Endothelial cell (in vitro differentiated cells): ENCODE measurements at regions not wholly inside any gene's neighbourhood (a gene's known extent, or its start where the extent isn't known, plus 50 kb on each side); places are given as distances from the start of the nearest gene placed in this dataset.

Source experiments
- DNase-seq: peaks from one replicate; pipeline ENCODE4 v3.0.0; 2021; ENCODE audit warnings: low spot score
- H3K27ac Mint-ChIP-seq: one replicate; pipeline ENCODE4 v1.8.0; 2021; ENCODE audit warnings: mixed read lengths, inconsistent platforms; ENCODE audit not compliant: unreplicated experiment
- H3K27me3 Mint-ChIP-seq: one replicate; pipeline ENCODE4 v1.8.0; 2021; ENCODE audit warnings: mild to moderate bottlenecking, moderate library complexity, mixed read lengths, inconsistent platforms; ENCODE audit not compliant: unreplicated experiment
- H3K36me3 Mint-ChIP-seq: one replicate; pipeline ENCODE4 v1.8.0; 2021; ENCODE audit warnings: mild to moderate bottlenecking, low read depth, mixed read lengths, inconsistent platforms; ENCODE audit not compliant: unreplicated experiment
- H3K4me1 Mint-ChIP-seq: one replicate; pipeline ENCODE4 v1.8.0; 2021; ENCODE audit warnings: mild to moderate bottlenecking, mixed read lengths, inconsistent platforms; ENCODE audit not compliant: unreplicated experiment
- H3K4me3 Mint-ChIP-seq: one replicate; pipeline ENCODE4 v1.8.0; 2021; ENCODE audit warnings: mild to moderate bottlenecking, mixed read lengths, inconsistent platforms; ENCODE audit not compliant: unreplicated experiment
- H3K9me3 Mint-ChIP-seq: one replicate; pipeline ENCODE4 v1.8.0; 2021; ENCODE audit warnings: mixed read lengths, inconsistent platforms; ENCODE audit not compliant: unreplicated experiment
- TF ChIP-seq, protein P1 (sequence below): fragments of 200-600 bp; sonication (generic); IDR thresholded peaks from one replicate; pipeline ENCODE4 v1.5.0; 2021; ENCODE audit warnings: antibody characterized with exemption; ENCODE audit not compliant: unreplicated experiment

DNA sequence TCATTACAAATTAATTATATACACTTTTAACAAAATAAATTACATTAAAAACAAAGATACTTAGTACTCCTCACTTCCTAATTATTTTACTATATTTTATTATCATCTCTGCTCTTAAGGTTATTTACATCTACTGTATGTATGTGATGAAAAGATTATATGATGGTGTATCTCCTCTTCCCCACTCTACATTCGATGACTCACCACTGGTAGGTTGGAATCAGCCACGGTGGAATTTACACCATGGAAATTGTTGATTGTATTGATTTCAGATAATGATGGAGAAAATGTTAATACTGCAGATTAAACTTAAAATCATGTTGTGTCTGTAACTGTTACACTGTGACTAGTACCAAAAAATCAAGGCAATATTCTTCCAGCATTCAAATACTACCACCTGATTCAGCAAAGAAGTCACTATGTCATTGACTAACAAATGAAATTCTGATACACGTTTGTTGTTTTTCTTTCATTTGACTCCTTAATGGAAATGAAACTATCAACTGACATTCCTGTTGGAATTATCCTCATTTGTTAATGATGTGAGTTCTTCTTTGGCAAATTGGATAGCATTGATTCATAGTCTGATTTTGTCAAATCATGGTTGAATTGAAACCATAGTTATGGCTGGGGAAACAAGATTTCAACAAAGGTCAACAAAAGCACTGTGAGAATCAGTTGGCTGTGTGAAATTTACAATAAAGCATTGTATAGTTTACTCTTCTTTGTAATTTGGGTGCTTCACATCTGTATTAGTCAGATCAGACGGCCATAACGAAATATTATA, 69.0 kb upstream of the NLK start:
- no peak for DNase-seq
- Mint-ChIP-seq H3K4me1 (peaks cover 4% of the 10 kb centered on the region), H3K27me3 (peaks cover 2% of the 10 kb centered on the region), H3K36me3 (no peaks in the 10 kb centered on the region), H3K4me3 (no peak overlapping the region), H3K27ac (no peak overlapping the region), H3K9me3 (no peaks in the 10 kb centered on the region)
- TF ChIP-seq, protein P1, sequence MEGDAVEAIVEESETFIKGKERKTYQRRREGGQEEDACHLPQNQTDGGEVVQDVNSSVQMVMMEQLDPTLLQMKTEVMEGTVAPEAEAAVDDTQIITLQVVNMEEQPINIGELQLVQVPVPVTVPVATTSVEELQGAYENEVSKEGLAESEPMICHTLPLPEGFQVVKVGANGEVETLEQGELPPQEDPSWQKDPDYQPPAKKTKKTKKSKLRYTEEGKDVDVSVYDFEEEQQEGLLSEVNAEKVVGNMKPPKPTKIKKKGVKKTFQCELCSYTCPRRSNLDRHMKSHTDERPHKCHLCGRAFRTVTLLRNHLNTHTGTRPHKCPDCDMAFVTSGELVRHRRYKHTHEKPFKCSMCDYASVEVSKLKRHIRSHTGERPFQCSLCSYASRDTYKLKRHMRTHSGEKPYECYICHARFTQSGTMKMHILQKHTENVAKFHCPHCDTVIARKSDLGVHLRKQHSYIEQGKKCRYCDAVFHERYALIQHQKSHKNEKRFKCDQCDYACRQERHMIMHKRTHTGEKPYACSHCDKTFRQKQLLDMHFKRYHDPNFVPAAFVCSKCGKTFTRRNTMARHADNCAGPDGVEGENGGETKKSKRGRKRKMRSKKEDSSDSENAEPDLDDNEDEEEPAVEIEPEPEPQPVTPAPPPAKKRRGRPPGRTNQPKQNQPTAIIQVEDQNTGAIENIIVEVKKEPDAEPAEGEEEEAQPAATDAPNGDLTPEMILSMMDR, result no peak

DNA sequence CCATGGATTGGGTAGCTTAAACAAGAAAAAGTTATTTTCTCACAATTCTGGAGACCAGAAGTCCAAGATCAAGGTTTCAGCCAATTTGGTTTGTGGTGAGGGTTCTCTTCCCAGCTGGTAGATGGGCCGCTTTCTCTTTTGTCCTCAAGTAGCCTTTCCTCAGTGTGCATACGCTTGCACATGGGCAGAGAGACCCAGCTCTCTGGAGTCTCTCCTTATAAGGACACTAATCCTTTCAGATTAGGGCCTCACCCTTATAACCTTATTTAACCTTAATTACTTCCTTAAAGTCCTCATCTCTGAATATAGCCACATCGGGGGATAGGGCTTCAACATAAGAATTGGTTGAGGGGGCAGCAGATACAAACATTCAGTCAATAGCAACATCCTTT, 68.4 kb upstream of the NLK start:
- Mint-ChIP-seq H3K9me3 (no peaks in the 10 kb centered on the region), H3K4me3 (no peak overlapping the region), H3K36me3 (no peaks in the 10 kb centered on the region), H3K27ac (no peak overlapping the region), H3K4me1 (no peaks in the 10 kb centered on the region), H3K27me3 (peaks cover 2% of the 10 kb centered on the region)
- no peak for DNase-seq
- TF ChIP-seq, protein P1, result no peak

DNA sequence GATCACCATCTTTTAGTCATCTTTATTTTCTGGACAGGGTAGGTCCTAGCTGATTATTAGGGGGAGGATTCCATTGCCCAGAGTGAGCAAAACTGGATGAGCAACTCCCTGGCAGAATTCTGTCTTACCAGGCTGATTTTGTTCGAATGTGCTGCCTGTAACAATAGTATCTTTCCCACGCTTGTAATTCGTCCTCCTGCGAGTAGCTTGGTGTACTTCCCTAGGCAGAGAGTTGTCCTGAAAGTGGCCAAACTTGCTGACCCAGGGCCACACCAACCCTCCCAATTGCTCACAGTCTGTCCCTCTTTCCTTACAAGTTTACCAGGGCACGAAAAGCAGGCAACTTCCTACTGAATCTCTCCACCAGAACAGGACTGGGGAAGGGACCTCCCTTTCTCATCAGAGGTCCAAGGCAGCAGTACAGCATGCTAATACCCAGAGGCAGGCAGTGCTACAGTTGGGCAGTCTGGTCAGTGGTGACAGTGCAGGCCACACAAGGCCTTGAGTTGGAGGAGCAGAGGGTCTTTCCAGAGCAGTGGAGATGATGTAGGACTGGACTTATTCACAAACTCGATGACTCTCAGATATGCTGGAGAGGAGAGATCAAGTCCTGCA, 67.8 kb upstream of the NLK start:
- Mint-ChIP-seq H3K27me3 (peaks cover 2% of the 10 kb centered on the region), H3K4me1 (no peaks in the 10 kb centered on the region), H3K9me3 (no peaks in the 10 kb centered on the region), H3K27ac (no peak overlapping the region), H3K4me3 (no peak overlapping the region), H3K36me3 (no peaks in the 10 kb centered on the region)
- DNase-seq, result no peak
- TF ChIP-seq, protein P1, result no peak

DNA sequence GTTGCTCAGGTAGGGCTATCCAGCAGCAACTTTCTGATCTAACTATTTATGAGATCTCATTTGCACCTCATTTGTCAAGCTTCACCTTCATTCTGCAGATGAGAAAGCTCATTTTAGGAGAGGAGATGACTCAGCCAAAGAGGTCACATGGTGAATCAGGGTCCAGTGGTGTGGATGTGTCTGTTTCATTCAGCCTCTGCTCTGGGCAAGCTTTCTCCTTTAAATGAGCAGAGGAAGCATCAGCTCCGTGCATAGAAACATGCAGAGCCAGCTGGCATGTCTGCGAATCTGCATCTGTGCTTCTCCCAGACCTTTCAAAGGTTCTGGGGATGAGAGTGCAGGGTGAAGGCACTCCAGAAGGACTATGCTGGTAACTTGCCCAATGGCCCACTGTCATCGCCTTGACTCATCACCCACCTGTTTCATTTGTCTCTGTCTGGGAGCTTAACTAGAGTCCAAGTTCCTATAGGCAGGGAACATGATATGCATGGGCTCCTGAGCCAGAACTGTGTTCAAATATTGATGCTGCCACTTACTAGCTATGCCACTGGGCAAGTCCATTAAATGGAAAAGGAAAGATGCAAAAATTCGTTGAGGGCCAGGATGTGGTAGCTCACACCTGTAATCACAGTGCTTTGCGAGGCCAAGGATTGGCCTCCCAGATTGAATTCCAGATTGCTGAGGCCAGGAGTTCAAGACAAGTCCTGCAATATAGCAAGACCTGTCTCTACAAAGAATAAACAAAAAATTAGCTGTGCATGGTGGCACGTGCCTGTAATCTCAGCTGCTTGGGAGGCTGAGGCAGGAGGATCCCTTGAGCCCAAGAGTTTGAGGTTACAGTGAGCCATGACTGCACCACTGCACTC, 67.1 kb upstream of the NLK start:
- TF ChIP-seq, protein P1, result no peak
- DNase-seq, result no peak
- Mint-ChIP-seq H3K36me3 (no peaks in the 10 kb centered on the region), H3K27me3 (peaks cover 2% of the 10 kb centered on the region), H3K27ac (no peak overlapping the region), H3K4me3 (no peak overlapping the region), H3K4me1 (peaks cover 5% of the 10 kb centered on the region), H3K9me3 (no peaks in the 10 kb centered on the region)
